RWPE2 (cell line): ENCODE measurements at regions not wholly inside any gene's neighbourhood (a gene's known extent, or its start where the extent isn't known, plus 50 kb on each side); places are given as distances from the start of the nearest gene placed in this dataset.
"Not testable (repeated sequence)": the region's sequence is repeated elsewhere in the genome, so short reads cannot be mapped to it uniquely, and the experiment has no call there.

Experiments
- ATAC-seq: fragments of 200-7000 bp; cut with Tn5 transposase; 3 replicates; pipeline ENCODE4 v1.9.1; 2021; ENCODE audit warnings: low read depth
- DNase-seq: peaks from one replicate; pipeline ENCODE4 v3.0.0-alpha.2; 2020; ENCODE audit warnings: low spot score
- H3K27ac ChIP-seq: fragments of 450-650 bp; 2 replicates; pipeline ENCODE4 v1.5.1; 2017; ENCODE audit warnings: mild to moderate bottlenecking; ENCODE audit not compliant: poor library complexity, severe bottlenecking
- H3K27me3 ChIP-seq: fragments of 250-450 bp; sonication (Bioruptor Pico); 2 replicates; pipeline ENCODE4 v1.5.1; 2021; ENCODE audit warnings: mild to moderate bottlenecking, moderate library complexity; ENCODE audit not compliant: insufficient read depth, poor library complexity, severe bottlenecking
- H3K36me3 ChIP-seq: fragments of 250-450 bp; sonication (Bioruptor Pico); 2 replicates; pipeline ENCODE4 v1.5.1; 2020; ENCODE audit warnings: low read depth, mild to moderate bottlenecking, moderate library complexity
- H3K4me1 ChIP-seq: fragments of 250-450 bp; sonication (Bioruptor Pico); 2 replicates; pipeline ENCODE4 v1.5.1; 2021; ENCODE audit warnings: mild to moderate bottlenecking, moderate library complexity; ENCODE audit not compliant: insufficient read depth, poor library complexity, severe bottlenecking
- H3K4me3 ChIP-seq: fragments of 250-450 bp; sonication (Bioruptor Pico); 2 replicates; pipeline ENCODE4 v1.5.1; 2021; ENCODE audit warnings: mild to moderate bottlenecking, moderate library complexity; ENCODE audit not compliant: severe bottlenecking
- H3K9me3 ChIP-seq: fragments of 250-450 bp; sonication (Bioruptor Pico); 2 replicates; pipeline ENCODE4 v1.5.1; 2021; ENCODE audit warnings: mild to moderate bottlenecking, moderate library complexity; ENCODE audit not compliant: severe bottlenecking
- CTCF ChIP-seq: fragments of 450-650 bp; IDR thresholded peaks from one replicate; pipeline ENCODE4 v1.5.1; 2017; ENCODE audit warnings: mild to moderate bottlenecking, moderate library complexity; ENCODE audit not compliant: poor library complexity, severe bottlenecking

GRCh38 chr13:97890573-97890972, 62.9 kb upstream of the IPO5 start:
- no peak for TF ChIP-seq CTCF
- Histone ChIP-seq H3K36me3 (no peaks in the 10 kb centered on the region), H3K4me3 (no peak overlapping the region), H3K27ac (no peak overlapping the region), H3K27me3 (no peaks in the 10 kb centered on the region), H3K9me3 (no peaks in the 10 kb centered on the region), H3K4me1 (no peaks in the 10 kb centered on the region)
- DNase-seq (no peak), ATAC-seq (no peak)

- not testable (repeated sequence) for H3K27me3 ChIP-seq, H3K36me3 ChIP-seq, H3K4me1 ChIP-seq, H3K4me3 ChIP-seq, DNase-seq, H3K27ac ChIP-seq, ATAC-seq, H3K9me3 ChIP-seq
Measured at GRCh38 chr13:97891964-97892363, 61.5 kb upstream of the IPO5 start.

- no peaks in the 10 kb centered on the region for H3K27me3 ChIP-seq
- no peaks in the 10 kb centered on the region for H3K4me1 ChIP-seq
- H3K27ac ChIP-seq: no peak overlapping the region
- TF ChIP-seq CTCF: no peak
- H3K9me3 ChIP-seq: no peaks in the 10 kb centered on the region
- H3K36me3 ChIP-seq: no peaks in the 10 kb centered on the region
- no peak overlapping the region for H3K4me3 ChIP-seq
- ATAC-seq (peak; percentile 63; the same call in 2 of the 3 replicates), DNase-seq (no peak)
Measured at GRCh38 chr13:97892717-97893116, 60.8 kb upstream of the IPO5 start.

DNA sequence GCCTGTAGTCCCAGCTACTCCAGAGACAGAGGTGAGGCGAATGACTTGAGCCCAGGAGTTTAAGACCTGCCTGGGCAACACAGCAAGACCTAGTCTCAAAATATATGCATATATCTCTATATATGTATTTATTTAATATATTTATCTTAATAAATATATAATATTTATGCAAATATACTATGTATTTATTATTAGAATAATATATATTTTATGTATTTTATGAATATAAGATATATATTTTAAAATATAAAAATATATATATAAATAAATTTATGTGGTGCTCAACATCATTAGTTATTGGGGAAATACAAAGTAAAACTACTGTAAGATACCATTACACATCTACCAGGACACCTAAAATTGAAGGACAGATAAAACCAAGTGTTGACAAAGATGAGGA, 58.1 kb upstream of the IPO5 start:
- no peaks in the 10 kb centered on the region for H3K4me1 ChIP-seq

GRCh38 chr13:97896446-97896845, 57.0 kb upstream of the IPO5 start:
- Histone ChIP-seq H3K36me3 (no peaks in the 10 kb centered on the region), H3K4me1 (no peaks in the 10 kb centered on the region)

More for the DNA sequence above, 58.1 kb upstream of the IPO5 start:
- no peaks in the 10 kb centered on the region for H3K27me3 ChIP-seq
- no peaks in the 10 kb centered on the region for H3K9me3 ChIP-seq
- H3K36me3 ChIP-seq: no peaks in the 10 kb centered on the region
- TF ChIP-seq CTCF: no peak
- ATAC-seq (no peak), DNase-seq (no peak)
- H3K4me3 ChIP-seq: no peak overlapping the region
- H3K27ac ChIP-seq: no peak overlapping the region

More at GRCh38 chr13:97896446-97896845, 57.0 kb upstream of the IPO5 start:
- TF ChIP-seq CTCF: no peak
- Histone ChIP-seq H3K27me3 (no peaks in the 10 kb centered on the region), H3K27ac (no peak overlapping the region), H3K4me3 (no peak overlapping the region), H3K9me3 (no peaks in the 10 kb centered on the region)
- ATAC-seq: no peak
- DNase-seq: no peak
